ENCODE measurements at regions not wholly inside any gene's neighbourhood (a gene's known extent, or its start where the extent isn't known, plus 50 kb on each side); places are given as distances from the start of the nearest gene placed in this dataset.

- DNase-seq: no peak
These were observed 254.4 kb upstream of the PMEPA1 start for GRCh38 chr20:57964011-57964862.

- DNase-seq: no peak
These were observed 251.2 kb upstream of the PMEPA1 start for GRCh38 chr20:57960803-57961575.

DNA sequence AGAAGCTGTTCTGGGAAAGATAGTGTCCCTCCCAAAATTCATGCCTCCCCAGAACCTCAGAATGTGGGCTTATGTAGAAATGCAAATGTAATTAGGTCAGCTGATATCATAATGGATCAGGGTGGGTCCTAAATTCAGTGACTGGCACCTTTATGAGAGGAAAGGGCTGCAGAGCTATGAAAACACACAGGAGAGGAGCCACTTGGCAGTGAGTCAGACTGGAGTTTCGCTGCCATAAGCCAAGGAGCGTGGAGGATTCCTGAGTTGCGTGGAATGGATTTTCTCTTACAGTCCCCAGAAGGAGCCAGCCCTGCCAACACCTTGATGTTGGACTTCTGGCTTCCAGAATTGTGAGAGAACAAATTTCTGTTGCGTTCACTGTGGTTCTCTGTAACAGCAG lies 249.8 kb upstream of the PMEPA1 start:
- no peak for DNase-seq

DNA sequence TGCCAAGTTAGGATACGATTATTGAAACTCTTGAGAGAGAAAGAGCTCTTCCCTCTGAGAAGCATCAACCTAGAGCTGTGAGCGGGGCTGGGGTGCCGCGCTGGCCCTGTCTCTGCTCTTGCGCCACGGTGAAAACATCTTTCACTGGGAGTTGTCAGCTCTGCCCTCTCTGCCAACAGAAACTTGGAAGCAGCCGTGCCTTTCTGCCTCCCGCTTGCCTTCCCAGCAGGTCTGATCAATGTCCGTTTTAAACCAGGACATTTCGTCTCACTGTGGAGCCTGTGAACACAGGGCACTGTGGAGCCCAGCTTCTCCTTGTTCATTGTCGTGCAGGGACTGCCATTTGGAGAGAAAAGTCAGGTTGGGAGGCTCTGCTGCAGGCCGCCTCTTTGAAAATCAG lies 249.2 kb upstream of the PMEPA1 start:
- no peak for DNase-seq

GRCh38 chr20:57958050-57958420 lies 248.2 kb upstream of the PMEPA1 start:
- no peak for DNase-seq

DNA sequence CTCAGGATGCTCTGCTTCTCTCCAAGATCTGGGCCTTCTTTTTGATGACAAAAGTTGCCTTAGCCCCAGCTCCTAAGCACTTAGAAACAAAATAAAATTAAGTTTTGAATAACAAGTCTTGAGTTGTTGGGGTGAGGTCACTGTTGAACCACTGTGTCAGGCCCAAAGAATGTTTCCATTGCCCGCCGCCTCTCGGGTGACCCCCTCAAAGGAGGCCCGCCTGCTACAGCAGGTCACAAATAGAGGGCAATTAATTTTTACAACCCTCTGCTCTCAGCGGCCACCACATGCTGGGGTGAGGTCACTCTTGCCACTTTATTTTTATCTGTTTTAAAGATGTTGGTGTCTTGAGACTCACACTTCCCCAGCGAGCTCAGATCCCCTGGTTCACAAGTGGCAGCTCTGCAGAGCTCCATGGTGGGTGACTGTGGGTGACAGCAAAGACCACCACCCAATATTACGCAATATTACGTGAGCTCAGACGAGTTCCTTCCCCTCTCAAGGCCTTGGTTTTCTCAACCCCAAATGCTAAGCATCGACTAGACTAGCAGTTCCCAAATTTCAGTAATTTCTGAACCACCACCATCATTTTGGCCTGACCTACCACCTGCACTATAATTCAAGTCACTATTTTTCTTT lies 247.7 kb upstream of the PMEPA1 start:
- DNase-seq: no peak

GRCh38 chr20:57953638-57954037 lies 243.8 kb upstream of the PMEPA1 start:
- no peak for DNase-seq

DNA sequence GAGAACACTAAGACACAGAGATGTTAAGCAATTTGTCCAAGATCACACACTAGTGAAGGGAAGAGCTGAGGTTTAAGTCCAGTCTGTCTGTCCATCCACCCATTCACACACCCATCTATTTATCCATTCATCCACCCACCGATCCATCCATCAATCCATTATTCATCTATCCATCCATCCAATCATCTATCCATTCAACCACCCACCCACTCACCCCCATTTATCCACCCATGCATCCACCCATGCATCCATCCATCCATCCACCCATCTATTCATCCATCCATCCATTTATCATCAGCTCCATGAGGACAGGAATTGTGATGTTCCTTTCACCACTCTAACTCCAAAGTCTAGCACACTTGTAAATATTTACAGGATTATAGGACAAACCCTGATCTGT lies 242.3 kb upstream of the PMEPA1 start:
- no peak for DNase-seq

- DNase-seq: no peak
These were observed 241.7 kb upstream of the PMEPA1 start for GRCh38 chr20:57951549-57951948.

GRCh38 chr20:57950764-57951485 lies 241.1 kb upstream of the PMEPA1 start:
- no peak for DNase-seq

- DNase-seq: no peak
These were observed 238.6 kb upstream of the PMEPA1 start for GRCh38 chr20:57948180-57948955.

DNA sequence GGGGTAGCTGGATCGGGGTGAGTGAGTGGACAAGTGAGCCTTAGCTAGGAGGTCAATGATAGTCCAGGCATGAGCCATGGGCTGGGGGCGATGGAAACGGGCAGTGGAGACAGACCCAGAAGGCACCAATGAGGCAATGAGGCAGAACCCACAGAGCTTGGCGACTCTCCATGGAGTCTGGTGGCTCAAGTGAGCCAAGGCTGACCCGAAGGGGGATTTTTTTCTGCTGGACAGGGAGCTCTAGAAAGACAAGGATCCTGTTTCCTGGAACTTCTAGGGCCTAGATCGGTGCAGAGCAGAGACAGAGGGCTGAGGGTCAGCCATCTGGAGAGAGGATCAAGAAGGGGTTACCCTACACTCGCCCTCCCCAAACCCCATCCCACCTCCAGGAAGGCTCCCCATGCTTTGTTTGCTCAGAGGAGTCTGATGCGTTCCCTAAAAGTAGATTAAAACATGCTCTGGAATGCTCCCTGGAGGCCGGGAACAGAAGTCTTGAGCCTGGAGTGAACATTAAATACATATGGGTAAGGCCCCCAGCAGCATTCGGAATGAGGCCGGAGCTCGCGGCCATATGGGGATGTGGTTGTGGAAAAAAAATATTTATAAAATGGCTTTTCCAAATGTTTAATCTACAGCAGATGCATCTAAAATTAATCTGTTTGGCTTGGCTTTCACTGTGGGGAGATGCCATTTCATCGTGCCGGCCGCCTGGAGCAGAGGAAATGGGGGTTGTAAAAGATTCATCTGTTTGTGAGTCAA lies 237.8 kb upstream of the PMEPA1 start:
- DNase-seq: no peak

DNA sequence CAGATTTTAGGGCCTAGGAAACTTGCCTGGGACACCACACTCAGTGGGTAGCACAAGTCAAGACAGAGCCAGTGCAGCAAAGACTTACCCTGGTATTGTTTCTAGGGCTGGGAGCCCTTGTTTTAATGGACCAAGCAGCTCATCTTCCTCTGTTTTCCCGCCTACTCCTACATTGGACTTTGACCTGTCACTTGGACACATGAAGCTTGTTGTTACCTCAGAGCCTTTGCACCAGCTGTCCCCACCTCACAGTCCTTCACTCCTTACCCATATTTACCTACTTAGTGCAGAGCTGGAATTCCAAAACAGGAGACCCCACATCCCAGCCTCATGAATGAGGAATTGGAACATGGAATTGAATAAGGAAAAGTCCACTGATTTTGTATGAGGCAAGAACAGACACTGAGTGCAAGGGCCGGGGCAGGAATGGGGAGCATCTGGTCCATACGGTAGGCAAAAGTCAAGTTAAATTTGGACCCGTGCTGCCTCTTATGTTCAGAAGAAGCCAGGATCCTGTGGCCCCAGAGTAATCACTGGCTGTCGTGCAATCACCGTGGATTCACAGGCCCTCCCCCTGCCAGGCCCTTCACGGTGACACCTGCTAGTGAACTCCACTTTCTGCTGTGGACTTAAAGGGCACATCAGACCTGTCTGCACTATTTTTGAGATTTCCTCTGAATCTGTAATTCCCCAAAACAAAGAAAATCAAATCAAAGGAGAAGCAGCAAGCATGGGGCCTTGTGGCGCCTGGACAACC lies 236.9 kb upstream of the PMEPA1 start:
- no peak for DNase-seq

GRCh38 chr20:57944988-57945387 lies 235.2 kb upstream of the PMEPA1 start:
- no peak for DNase-seq

GRCh38 chr20:57943950-57944349 lies 234.1 kb upstream of the PMEPA1 start:
- DNase-seq: no peak

- no peak for DNase-seq
These were observed 233.5 kb upstream of the PMEPA1 start for GRCh38 chr20:57943291-57943690.

DNA sequence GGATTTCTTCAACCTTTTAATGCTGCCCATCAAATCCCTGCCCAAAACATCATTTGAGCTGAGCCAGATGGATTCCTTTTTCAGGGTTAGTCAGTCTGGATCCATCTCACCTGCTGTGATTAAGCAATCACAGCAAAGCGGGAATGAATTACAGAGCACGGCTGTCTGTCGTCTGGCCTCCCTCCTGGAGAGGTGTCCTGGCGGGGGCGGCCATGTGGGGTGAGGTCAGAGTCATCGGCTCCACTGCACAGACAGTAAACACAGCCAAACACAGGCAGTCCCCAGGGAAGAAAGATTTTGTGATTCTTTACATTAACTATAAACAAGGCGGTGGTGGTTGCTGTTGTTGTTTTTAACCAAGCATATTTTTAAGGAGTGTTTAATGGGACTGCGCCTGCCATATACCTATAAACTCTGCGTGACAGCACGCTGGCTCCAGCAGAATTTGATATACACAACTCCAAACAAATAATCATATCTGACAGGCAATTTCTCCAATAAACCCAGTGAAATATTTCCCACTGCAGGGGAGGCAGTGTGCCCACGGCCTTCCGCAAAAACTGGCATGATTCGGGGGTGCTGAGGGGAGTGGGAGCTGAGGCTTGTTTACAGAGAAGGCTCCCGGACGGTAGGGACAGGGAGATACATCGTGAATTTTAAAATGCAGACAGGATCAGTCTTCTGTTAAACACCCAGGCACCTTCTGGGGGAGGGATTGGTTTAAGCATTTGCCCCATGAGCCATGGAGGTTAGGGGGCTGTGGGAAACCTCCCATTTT lies 232.0 kb upstream of the PMEPA1 start:
- no peak for DNase-seq

GRCh38 chr20:57940868-57941522 lies 231.2 kb upstream of the PMEPA1 start:
- no peak for DNase-seq

- DNase-seq: no peak
These were observed 230.6 kb upstream of the PMEPA1 start for GRCh38 chr20:57940376-57940775.
